ENCODE measurements at regions not wholly inside any gene's neighbourhood (a gene's known extent, or its start where the extent isn't known, plus 50 kb on each side); places are given as distances from the start of the nearest gene placed in this dataset.

DNA sequence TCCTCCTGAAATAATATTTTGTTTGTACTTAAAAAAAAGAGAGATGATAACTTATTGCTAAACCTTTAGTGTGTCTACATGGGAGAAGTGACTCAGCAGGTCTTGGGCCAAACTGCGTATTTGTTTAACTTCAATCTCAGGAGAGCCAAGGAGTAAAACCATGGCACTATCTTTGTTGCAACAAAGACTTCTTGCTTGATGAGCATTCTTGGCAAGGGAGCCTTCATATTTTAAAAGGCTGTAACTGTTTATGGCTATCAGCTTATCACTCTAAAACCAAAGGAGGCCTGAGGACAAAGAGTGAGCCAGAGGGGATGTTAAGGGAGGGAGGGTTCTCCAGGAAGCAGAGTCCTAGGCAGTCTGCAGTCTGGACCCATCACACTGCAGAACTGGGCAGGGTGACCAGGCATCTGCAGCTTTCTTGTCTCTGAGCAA, 216.2 kb upstream of the S1PR3 start:
- TF ChIP-seq, protein P1, sequence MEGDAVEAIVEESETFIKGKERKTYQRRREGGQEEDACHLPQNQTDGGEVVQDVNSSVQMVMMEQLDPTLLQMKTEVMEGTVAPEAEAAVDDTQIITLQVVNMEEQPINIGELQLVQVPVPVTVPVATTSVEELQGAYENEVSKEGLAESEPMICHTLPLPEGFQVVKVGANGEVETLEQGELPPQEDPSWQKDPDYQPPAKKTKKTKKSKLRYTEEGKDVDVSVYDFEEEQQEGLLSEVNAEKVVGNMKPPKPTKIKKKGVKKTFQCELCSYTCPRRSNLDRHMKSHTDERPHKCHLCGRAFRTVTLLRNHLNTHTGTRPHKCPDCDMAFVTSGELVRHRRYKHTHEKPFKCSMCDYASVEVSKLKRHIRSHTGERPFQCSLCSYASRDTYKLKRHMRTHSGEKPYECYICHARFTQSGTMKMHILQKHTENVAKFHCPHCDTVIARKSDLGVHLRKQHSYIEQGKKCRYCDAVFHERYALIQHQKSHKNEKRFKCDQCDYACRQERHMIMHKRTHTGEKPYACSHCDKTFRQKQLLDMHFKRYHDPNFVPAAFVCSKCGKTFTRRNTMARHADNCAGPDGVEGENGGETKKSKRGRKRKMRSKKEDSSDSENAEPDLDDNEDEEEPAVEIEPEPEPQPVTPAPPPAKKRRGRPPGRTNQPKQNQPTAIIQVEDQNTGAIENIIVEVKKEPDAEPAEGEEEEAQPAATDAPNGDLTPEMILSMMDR (conservative IDR thresholded peaks at IDR 0.05; ENCODE audit: low read length): no peak
- no peak for TF ChIP-seq EZH2phosphoT487 (IDR thresholded peaks at IDR 0.05; ENCODE audit: borderline replicate concordance, low read depth, low read length)

All from OCI-LY7 (cell line).